ENCODE measurements at regions not wholly inside any gene's neighbourhood (a gene's known extent, or its start where the extent isn't known, plus 50 kb on each side); places are given as distances from the start of the nearest gene placed in this dataset.

GRCh38 chr21:24988941-24989340, 618.3 kb downstream of the MRPL39 start:
- H3F3A ChIP-seq (replicated peaks; ENCODE audit: low read depth): no peaks in the 10 kb centered on the region
- TF ChIP-seq POLR2AphosphoS5 (IDR thresholded peaks at IDR 0.05; ENCODE audit: low read depth) (no peak), NANOG (IDR thresholded peaks at IDR 0.05; ENCODE audit: borderline replicate concordance) (no peak), ETS1 (IDR thresholded peaks at IDR 0.05) (no peak), REST (IDR thresholded peaks at IDR 0.05; ENCODE audit: unreplicated experiment) (no peak), ZNF114 (CRISPR knock-in tag; IDR thresholded peaks at IDR 0.05) (no peak), ZNF331 (CRISPR knock-in tag; IDR thresholded peaks at IDR 0.05; ENCODE audit: low read depth) (no peak), CTCF (conservative IDR thresholded peaks at IDR 0.05; ENCODE audit: low read depth in 2 of 2) (no peak), EZH2phosphoT487 (IDR thresholded peaks at IDR 0.05; ENCODE audit: unreplicated experiment) (no peak), CREB1 (CRISPR knock-in tag; IDR thresholded peaks at IDR 0.05; ENCODE audit: low read depth) (no peak), EZH2 (IDR thresholded peaks at IDR 0.05; ENCODE audit: low read depth, unreplicated experiment) (no peak), JUNB (IDR thresholded peaks at IDR 0.05; ENCODE audit: unreplicated experiment) (no peak), STAT1 (IDR thresholded peaks at IDR 0.05; ENCODE audit: unreplicated experiment) (no peak), ZNF462 (CRISPR knock-in tag; IDR thresholded peaks at IDR 0.05) (no peak)
- Mint-ChIP-seq H3K4me1 (peaks cover 7% of the 10 kb centered on the region; the same call in 2 of the 3 replicates), H3K27ac (no peak overlapping the region), H3K4me3 (no peak overlapping the region), H3K36me3 (ENCODE audit: low read depth) (peaks cover 5% of the 10 kb centered on the region; the same call in 2 of the 3 replicates), H3K9me3 (peaks cover 86% of the 10 kb centered on the region), H3K27me3 (ENCODE audit: insufficient read depth, low read depth, poor library complexity) (peaks cover 2% of the 10 kb centered on the region)
- H3K9me2 ChIP-seq (ENCODE audit: insufficient read depth): no peaks in the 10 kb centered on the region
- no peaks in the 10 kb centered on the region for H3K27me3 ChIP-seq (ENCODE audit: insufficient read depth)
- DNase-seq (ENCODE audit: low spot score) (no peak), ATAC-seq (no peak)
- H3K4me2 ChIP-seq: no peak overlapping the region
- no peaks in the 10 kb centered on the region for H3K36me3 ChIP-seq (ENCODE audit: insufficient read depth)
- no peaks in the 10 kb centered on the region for H3K79me2 ChIP-seq (replicated peaks; ENCODE audit: insufficient read depth)
- no peak overlapping the region for H3K4me3 ChIP-seq
- H2AFZ ChIP-seq: no peak overlapping the region
- no peaks in the 10 kb centered on the region for H4K20me1 ChIP-seq (replicated peaks; ENCODE audit: insufficient read depth)
- no peak overlapping the region for H3K27ac ChIP-seq (ENCODE audit: low read depth)
- H3K4me1 ChIP-seq (ENCODE audit: insufficient read depth): peaks cover 7% of the 10 kb centered on the region; the same call in 1 of the 2 replicates

Data from GM23338 (cell line).